Hypothalamus (tissue), 51 donors: ENCODE measurements at regions not wholly inside any gene's neighbourhood (a gene's known extent, or its start where the extent isn't known, plus 50 kb on each side); places are given as distances from the start of the nearest gene placed in this dataset.
"Not testable (repeated sequence)": the region's sequence is repeated elsewhere in the genome, so short reads cannot be mapped to it uniquely, and the experiment has no call there.

Source experiments
- DNase-seq, 51 donors: peaks; one replicate each; lab custom pipeline; 2025; lab: John Stamatoyannopoulos, UW

- no peak for DNase-seq
Observed at GRCh38 chr16:51524070-51524469, 373.0 kb upstream of the SALL1 start.

DNA sequence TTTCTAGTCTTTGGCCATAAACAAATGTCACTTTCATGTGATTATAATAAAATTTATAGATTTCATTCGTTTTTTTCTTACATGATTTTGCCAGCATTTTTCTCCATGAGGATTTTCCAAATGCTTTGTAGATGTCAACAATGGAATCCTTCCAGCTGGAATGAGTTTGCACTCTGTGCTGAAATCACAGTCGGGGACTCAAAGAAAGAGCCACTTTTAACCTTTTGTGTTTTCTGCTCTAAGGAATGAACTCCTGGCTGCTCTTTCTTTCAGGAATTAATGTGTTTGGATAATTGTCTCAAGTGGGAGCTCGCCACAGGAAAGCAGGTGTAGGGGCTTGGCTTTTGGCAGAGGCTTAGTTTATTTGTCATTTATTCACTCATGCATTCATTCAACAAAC, 372.3 kb upstream of the SALL1 start:
- no peak for DNase-seq

- DNase-seq, result no peak
Observed at GRCh38 chr16:51522902-51523301, 371.8 kb upstream of the SALL1 start.

DNA sequence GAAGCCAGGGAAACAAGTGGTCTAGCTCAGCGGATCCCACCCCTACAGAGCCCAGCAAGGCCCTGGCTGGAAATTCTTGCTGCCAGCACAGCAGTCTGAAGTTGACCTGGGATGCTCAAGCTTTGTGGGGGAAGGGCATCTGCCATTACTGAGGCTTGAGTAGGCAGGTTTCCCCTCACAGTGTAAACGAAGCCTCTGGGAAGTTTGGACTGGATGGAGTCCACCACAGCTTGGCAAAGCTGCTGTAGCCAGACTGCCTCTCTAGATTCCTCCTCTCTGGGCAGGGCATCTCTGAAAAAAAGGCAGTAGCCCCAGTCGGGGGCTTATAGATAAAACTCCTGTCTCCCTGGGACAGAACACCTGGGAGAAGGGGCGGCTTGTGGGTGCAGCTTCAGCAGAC, 365.9 kb upstream of the SALL1 start:
- not testable (repeated sequence) for DNase-seq

DNA sequence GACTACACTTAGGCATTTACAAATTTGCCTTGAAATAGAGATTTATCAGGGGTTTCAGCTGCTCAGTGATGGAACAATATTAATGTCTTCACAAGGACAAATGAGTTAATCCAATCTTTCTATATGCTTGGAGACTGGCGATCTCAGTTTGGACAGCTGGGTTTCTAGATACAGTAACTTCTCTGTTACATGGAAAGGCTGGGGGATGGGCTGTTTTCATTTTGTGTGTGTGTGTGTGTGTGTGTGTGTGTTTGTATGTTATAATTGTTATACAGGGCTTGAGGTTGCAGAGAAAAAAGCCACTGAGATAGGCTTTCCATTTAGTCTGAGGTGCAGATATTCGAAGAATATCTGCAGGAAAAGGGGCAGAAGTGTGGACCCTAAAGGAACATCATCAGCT, 359.3 kb upstream of the SALL1 start:
- peak in 10 of 51 donors; percentile 2 to 39 (median 12) for DNase-seq

GRCh38 chr16:51509336-51509735, 358.3 kb upstream of the SALL1 start:
- no peak for DNase-seq

DNA sequence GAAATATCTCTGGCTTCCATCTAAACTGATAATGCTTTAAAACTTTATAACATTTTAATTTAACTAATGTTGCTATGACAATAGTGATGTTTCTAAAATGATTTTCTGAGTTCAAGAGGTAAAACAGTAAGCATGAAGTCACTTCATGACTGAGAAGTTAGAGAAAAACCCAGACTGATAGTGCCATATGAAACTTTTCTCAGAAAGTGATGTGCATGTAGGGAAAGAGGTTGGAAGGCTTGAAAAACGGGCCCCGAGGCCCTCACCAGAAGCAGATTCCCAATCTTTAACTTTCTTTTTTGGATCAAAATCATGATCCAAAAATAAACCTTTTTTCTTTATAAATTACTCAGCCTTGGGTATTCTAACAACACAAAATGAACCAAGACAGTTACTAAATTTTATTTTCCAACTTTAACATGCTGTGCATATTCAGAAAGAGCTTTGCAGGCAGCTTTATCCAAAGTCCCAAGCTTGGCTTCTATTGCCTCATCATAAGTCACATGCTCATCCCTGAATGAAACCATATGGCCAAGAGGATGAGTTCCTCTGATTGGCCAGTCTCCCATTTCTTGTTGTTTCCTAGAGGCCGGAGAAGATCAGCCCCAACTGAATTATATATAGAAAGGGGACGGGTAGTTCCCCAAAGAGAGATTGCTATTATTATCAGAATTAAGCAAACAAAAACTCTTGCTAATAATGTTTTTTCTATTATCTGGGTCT, 357.6 kb upstream of the SALL1 start:
- DNase-seq, result no peak

- DNase-seq, result no peak
Observed at GRCh38 chr16:51507286-51507685, 356.2 kb upstream of the SALL1 start.

DNA sequence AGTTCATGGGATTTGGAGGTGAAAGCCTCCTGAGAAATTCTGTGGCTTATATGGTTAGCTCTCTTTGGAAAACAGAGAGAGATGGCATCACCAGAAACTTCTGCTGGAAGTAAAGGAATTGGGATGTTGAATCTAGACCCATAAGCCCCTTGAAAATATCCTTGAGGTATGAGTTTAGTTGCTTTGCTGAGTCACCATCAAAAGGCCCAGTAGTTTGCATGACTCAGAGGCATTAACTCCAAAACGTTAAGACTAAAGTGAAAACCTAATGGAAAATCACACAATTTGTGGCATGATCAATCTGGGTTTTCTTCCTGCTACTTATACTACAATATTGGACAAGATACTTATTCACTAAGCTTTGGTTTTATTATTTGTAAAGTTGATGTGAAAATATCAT, 349.2 kb upstream of the SALL1 start:
- no peak for DNase-seq

GRCh38 chr16:51497541-51498211, 346.6 kb upstream of the SALL1 start:
- no peak for DNase-seq

DNA sequence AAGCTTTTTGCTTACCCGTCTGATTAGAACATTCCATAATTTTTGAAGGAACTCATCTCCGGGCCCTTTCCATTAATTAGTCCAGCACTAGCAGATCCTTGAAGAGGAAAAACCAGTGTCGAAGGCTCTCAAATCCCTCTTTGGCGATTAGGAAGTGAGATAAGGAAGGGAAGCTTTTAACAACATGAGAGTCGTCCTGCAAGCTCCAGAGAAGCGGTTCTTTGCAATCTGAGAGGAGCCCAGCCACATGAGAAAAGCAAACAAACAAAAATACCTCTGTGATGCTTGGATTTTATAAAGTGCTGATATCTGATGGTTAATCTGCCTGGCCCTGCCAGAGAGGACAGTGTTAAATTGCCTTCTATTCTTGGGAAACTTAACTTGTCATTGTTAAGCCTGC, 339.8 kb upstream of the SALL1 start:
- no peak for DNase-seq

DNA sequence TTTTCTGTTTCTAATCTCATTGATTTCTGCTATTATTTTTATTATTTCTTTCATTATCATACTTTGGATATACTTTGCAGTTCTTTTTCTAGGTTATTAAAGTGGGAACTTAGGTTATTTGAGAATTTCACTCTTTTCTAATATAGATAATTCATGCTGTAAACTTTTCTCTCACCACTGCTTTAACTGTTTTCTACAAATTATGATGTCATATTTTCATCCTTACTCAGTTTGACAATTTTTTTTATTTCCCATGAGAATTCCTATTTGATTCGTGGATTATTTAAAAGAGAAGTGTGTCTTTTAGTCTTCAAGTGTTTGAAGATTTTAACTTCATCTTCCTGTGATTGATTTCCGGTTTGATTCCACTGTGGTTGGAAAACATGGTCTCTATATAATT, 336.8 kb upstream of the SALL1 start:
- no peak for DNase-seq

- no peak for DNase-seq
Observed at GRCh38 chr16:51474414-51475091, 323.5 kb upstream of the SALL1 start.

DNA sequence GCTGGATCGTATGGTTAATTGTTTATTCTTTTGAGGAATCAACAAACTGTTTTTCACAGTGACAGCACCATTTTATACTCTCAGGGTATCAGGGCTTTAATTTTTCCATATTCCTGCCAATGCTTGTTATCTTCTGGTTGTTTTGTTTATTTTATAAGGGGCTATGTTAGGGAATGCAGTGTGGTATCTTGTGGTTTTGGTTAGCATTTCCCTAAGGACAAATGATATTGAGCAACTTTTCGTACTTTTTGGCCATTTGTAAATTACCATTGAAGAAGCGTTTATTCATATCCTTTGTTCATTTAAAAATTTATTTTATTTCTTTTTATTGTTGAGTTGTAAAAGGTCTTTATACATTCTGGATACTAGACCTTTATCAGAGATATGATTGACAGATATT, 322.0 kb upstream of the SALL1 start:
- DNase-seq, result no peak

DNA sequence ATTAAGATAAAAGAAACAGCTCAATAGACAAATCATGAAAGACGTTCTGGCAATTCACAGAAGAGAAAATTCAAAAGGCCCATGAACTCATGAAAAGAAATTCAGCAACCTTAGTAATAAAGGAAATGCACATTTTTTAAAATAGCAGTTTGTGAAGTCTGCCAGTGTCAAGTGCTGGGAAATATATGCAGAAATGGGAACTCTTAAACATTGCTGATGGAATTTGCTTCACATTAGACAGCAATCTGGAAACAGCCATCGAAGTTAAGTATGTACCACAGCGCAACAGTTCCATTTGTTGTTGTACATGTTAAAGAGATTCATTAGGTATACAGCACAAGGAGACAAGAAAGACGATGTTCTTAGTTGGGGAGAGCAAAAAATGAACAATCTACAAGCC, 319.4 kb upstream of the SALL1 start:
- DNase-seq, result no peak

- DNase-seq, result no peak
Observed at GRCh38 chr16:51464996-51465395, 313.9 kb upstream of the SALL1 start.

- DNase-seq, result no peak
Observed at GRCh38 chr16:51461255-51461654, 310.2 kb upstream of the SALL1 start.

GRCh38 chr16:51458356-51459140, 307.5 kb upstream of the SALL1 start:
- DNase-seq, result no peak

DNA sequence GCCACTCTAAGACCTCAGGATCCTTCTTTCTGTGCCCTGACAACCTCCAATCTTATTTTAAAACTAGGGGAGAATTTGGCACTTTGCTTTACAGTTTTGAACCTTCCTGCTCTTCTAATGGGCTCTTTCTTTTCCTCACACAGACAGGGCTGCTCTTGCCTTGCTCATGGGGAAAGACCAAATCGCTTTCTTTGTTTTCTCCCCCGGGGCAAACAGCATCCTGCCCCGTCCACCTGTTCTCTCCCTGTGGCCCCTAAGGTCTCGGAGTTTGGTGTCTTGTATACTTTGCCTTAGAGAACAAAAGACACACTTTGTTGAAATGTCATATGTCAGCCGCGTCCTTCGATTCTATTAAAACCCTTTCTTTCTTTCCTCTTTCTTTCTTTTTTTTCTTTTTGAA, 306.7 kb upstream of the SALL1 start:
- no peak for DNase-seq

GRCh38 chr16:51455398-51455797, 304.3 kb upstream of the SALL1 start:
- DNase-seq, result no peak

GRCh38 chr16:51453251-51453650, 302.2 kb upstream of the SALL1 start:
- no peak for DNase-seq
